PC-9 (cell line): ENCODE measurements at regions not wholly inside any gene's neighbourhood (a gene's known extent, or its start where the extent isn't known, plus 50 kb on each side); places are given as distances from the start of the nearest gene placed in this dataset.

Experiments
- BruUV-seq: library from RNA; stranded (reverse); fragments of 400-500 nt; replicated peaks from 2 replicates; lab custom pipeline; 2021; lab: Mats Ljungman, UMichigan
- CTCF ChIA-PET: fragments of 300-600 bp; sonication (Branson Sonifier 250); formaldehyde crosslinking; loops from one replicate; lab custom pipeline; 2022; ENCODE audit warnings: antibody characterized with exemption; lab: Charles Lee
- POLR2A ChIA-PET: fragments of 300-600 bp; sonication (Branson Sonifier 250); formaldehyde crosslinking; loops from one replicate; lab custom pipeline; 2022; ENCODE audit warnings: antibody characterized with exemption; ENCODE audit not compliant: unreplicated experiment; lab: Charles Lee
- DNase-seq, 2 experiments: peaks; one replicate each; pipeline versions ENCODE4 v3.0.0 to v3.0.0-alpha.2; 2015 to 2022; ENCODE audit warnings: mixed read lengths in 1 of 2
- H2AFZ ChIP-seq: fragments of 200-600 bp; sonication (generic); 2 replicates; pipeline ENCODE4 v1.8.1; 2017; ENCODE audit warnings: antibody characterized with exemption
- H3F3A ChIP-seq: fragments of 200-600 bp; sonication (generic); 2 replicates; pipeline ENCODE4 v1.8.1; 2017; ENCODE audit warnings: antibody characterized with exemption, mild to moderate bottlenecking, low read depth; ENCODE audit not compliant: insufficient read depth
- H3K27ac ChIP-seq: fragments of 200-600 bp; sonication (generic); 2 replicates; pipeline ENCODE4 v1.6.1; 2016; ENCODE audit warnings: mixed run types
- H3K27me3 ChIP-seq: fragments of 200-600 bp; sonication (generic); 2 replicates; pipeline ENCODE4 v1.6.1; 2016; ENCODE audit warnings: low read depth, mixed run types; ENCODE audit not compliant: insufficient read depth
- H3K36me3 ChIP-seq: fragments of 200-600 bp; sonication (generic); 2 replicates; pipeline ENCODE4 v1.6.1; 2016; ENCODE audit warnings: low read depth, mixed run types
- H3K4me1 ChIP-seq: fragments of 200-600 bp; sonication (generic); replicated peaks from 2 replicates; pipeline ENCODE4 v1.6.1; 2016; ENCODE audit warnings: mixed run types; ENCODE audit not compliant: insufficient read depth
- H3K4me2 ChIP-seq: fragments of 200-600 bp; sonication (generic); 2 replicates; pipeline ENCODE4 v1.6.1; 2017; ENCODE audit warnings: mixed run types
- H3K4me3 ChIP-seq: fragments of 200-600 bp; sonication (generic); 2 replicates; pipeline ENCODE4 v1.6.1; 2016; ENCODE audit warnings: mixed run types
- H3K79me2 ChIP-seq: fragments of 200-600 bp; sonication (generic); 2 replicates; pipeline ENCODE4 v1.6.1; 2017; ENCODE audit warnings: low read depth, mixed run types
- H3K9me2 ChIP-seq: fragments of 200-600 bp; sonication (generic); 2 replicates; pipeline ENCODE4 v1.8.1; 2017; ENCODE audit warnings: mild to moderate bottlenecking; ENCODE audit not compliant: insufficient read depth
- H3K9me3 ChIP-seq: fragments of 200-600 bp; sonication (generic); 2 replicates; pipeline ENCODE4 v1.8.1; 2016; ENCODE audit warnings: low read depth; ENCODE audit not compliant: insufficient read depth
- H4K20me1 ChIP-seq: fragments of 200-600 bp; sonication (generic); 2 replicates; pipeline ENCODE4 v1.8.1; 2017; ENCODE audit not compliant: insufficient read depth
- CTCF ChIP-seq: fragments of 200-600 bp; sonication (generic); conservative IDR thresholded peaks from 2 replicates; pipeline ENCODE4 v1.6.1; 2017; ENCODE audit warnings: mixed run types, antibody characterized with exemption, mild to moderate bottlenecking, moderate library complexity
- EZH2 ChIP-seq: fragments of 200-600 bp; sonication (generic); IDR thresholded peaks from 2 replicates; pipeline ENCODE4 v1.8.0; 2017; ENCODE audit warnings: antibody characterized with exemption, low read depth
- intact Hi-C: fragments of 100-400 bp; cut with micrococcal nuclease; formaldehyde crosslinking; loops from one replicate; pipeline ENCODE4 v1.10.0; 2022; ENCODE audit not compliant: unreplicated experiment

DNA sequence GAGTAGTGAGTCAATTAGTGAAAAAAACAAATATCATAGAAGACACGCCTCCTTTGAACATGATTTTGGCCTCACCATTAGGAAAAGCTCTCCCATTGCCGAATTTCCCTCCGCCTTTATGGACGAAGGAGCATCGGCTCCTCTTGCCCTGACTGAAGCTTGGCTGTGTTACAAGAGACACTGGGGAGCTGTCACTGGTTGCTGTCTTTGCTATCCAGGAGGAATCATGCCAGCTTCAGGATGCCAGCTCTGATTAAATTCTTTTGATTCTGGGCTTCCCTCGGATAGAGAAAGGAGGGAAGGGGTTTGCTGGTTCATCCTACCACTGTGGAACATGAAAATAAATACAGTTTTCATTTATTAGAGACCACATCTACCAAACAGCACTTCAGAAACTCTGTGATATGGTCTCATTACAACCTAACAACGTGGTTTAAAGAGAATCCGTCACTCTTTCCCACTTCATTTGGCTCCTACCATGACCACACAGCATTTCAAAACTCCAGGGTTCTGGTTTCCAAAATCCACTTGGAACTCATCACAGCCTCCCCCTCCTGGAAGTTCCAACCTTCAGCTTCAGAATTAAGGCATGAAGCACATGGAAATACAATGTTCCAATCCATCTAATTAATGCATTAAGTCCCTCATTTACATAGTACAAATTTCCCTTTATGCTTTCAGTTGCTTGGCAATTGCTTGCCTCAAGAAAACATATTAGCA lies 446.0 kb downstream of the EFNB2 start:
- Histone ChIP-seq H3K9me3 (peaks cover 9% of the 10 kb centered on the region; the same call in 1 of the 2 replicates), H4K20me1 (no peaks in the 10 kb centered on the region), H2AFZ (no peak overlapping the region; the same call in 1 of the 2 replicates), H3K9me2 (no peaks in the 10 kb centered on the region), H3K27ac (no peak overlapping the region), H3K4me1 (no peaks in the 10 kb centered on the region), H3K4me3 (no peak overlapping the region), H3F3A (no peaks in the 10 kb centered on the region), H3K27me3 (no peaks in the 10 kb centered on the region), H3K79me2 (no peaks in the 10 kb centered on the region), H3K36me3 (no peaks in the 10 kb centered on the region), H3K4me2 (no peak overlapping the region)
- ChIA-PET CTCF (no interaction called here), POLR2A (no interaction called here)
- TF ChIP-seq CTCF (no peak), EZH2 (no peak)
- BruUV-seq, result no TSS peak
- intact Hi-C loops, result no loop called here
- no peak for DNase-seq

- CTCF ChIA-PET, result no interaction called here
- TF ChIP-seq EZH2 (no peak), CTCF (no peak)
Measured at GRCh38 chr13:106088085-106088484, 447.4 kb downstream of the EFNB2 start.

GRCh38 chr13:106087201-106087600 lies 448.3 kb downstream of the EFNB2 start:
- intact Hi-C loops, result no loop called here
- H3K4me2 ChIP-seq, result no peak overlapping the region
- H3K36me3 ChIP-seq, result no peaks in the 10 kb centered on the region
- H3K9me2 ChIP-seq, result no peaks in the 10 kb centered on the region
- H4K20me1 ChIP-seq, result no peaks in the 10 kb centered on the region
- H3K4me3 ChIP-seq, result no peak overlapping the region
- no peaks in the 10 kb centered on the region for H3K4me1 ChIP-seq
- no TSS peak for BruUV-seq
- no peak overlapping the region for H3K27ac ChIP-seq
- H3K27me3 ChIP-seq, result no peaks in the 10 kb centered on the region
- H3K79me2 ChIP-seq, result no peaks in the 10 kb centered on the region
- H3F3A ChIP-seq, result no peaks in the 10 kb centered on the region
- TF ChIP-seq EZH2 (no peak), CTCF (no peak)
- CTCF ChIA-PET, result no interaction called here
- H3K9me3 ChIP-seq, result peaks cover 9% of the 10 kb centered on the region; the same call in 1 of the 2 replicates
- POLR2A ChIA-PET, result no interaction called here
- no peak overlapping the region for H2AFZ ChIP-seq
- no peak for DNase-seq

More at GRCh38 chr13:106088085-106088484, 447.4 kb downstream of the EFNB2 start:
- POLR2A ChIA-PET, result no interaction called here
- DNase-seq, result no peak
- BruUV-seq, result no TSS peak
- H3K9me3 ChIP-seq, result peaks cover 9% of the 10 kb centered on the region; the same call in 1 of the 2 replicates
- no peaks in the 10 kb centered on the region for H3K79me2 ChIP-seq
- H3K4me2 ChIP-seq, result no peak overlapping the region
- H3K36me3 ChIP-seq, result no peaks in the 10 kb centered on the region
- intact Hi-C loops, result no loop called here
- H2AFZ ChIP-seq, result no peak overlapping the region
- H3F3A ChIP-seq, result no peaks in the 10 kb centered on the region
- no peak overlapping the region for H3K4me3 ChIP-seq
- H3K27ac ChIP-seq, result no peak overlapping the region
- no peaks in the 10 kb centered on the region for H3K27me3 ChIP-seq
- no peaks in the 10 kb centered on the region for H3K9me2 ChIP-seq
- no peaks in the 10 kb centered on the region for H4K20me1 ChIP-seq
- no peaks in the 10 kb centered on the region for H3K4me1 ChIP-seq
